CD4-positive, alpha-beta T cell (primary cell): ENCODE measurements at regions not wholly inside any gene's neighbourhood (a gene's known extent, or its start where the extent isn't known, plus 50 kb on each side); places are given as distances from the start of the nearest gene placed in this dataset.
"Not testable (repeated sequence)": the region's sequence is repeated elsewhere in the genome, so short reads cannot be mapped to it uniquely, and the experiment has no call there.

ENCODE experiments used
- ATAC-seq: fragments of 200-7000 bp; cut with Tn5 transposase; one replicate; pipeline ENCODE4 v1.10.0; 2022; ENCODE audit warnings: mild to moderate bottlenecking; ENCODE audit not compliant: poor library complexity
- CTCF ChIA-PET: fragments of 350-600 bp; sonication (Branson Sonifier 250); formaldehyde crosslinking; loops from one replicate; lab custom pipeline; 2021; ENCODE audit warnings: antibody characterized with exemption, inconsistent platforms; lab: Charles Lee
- POLR2A ChIA-PET: fragments of 350-600 bp; sonication (Branson Sonifier 250); formaldehyde crosslinking; loops from one replicate; lab custom pipeline; 2021; ENCODE audit warnings: antibody characterized with exemption, inconsistent platforms; lab: Charles Lee
- DNase-seq, 14 experiments: peaks; one replicate each; pipeline ENCODE4 v3.0.0-alpha.2; 2013 to 2020; ENCODE audit warnings: mixed read lengths in 2 of 14
- H3K27ac ChIP-seq, 2 donors: one replicate each; pipeline versions ENCODE4 v1.5.1 to v1.7.0; 2013; ENCODE audit warnings: low read length in 2 of 2, low read depth in 1 of 2, mild to moderate bottlenecking in 1 of 2
- H3K27me3 ChIP-seq, 2 experiments: 1 replicate in 1 of 2; 2 replicates in 1 of 2; pipeline versions ENCODE4 v1.6.1 to v1.7.0; 2013; ENCODE audit warnings: low read length in 2 of 2, control low read depth in 1 of 2, mild to moderate bottlenecking in 1 of 2, moderate library complexity in 1 of 2; ENCODE audit not compliant: insufficient read depth in 2 of 2, control insufficient read depth in 1 of 2
- H3K36me3 ChIP-seq: one replicate; pipeline ENCODE4 v1.6.1; 2013; ENCODE audit warnings: low read length, control low read depth; ENCODE audit not compliant: insufficient read depth
- H3K4me1 ChIP-seq: one replicate; pipeline ENCODE4 v1.6.1; 2013; ENCODE audit warnings: low read length, control low read depth; ENCODE audit not compliant: insufficient read depth
- H3K4me3 ChIP-seq: one replicate; pipeline ENCODE4 v1.5.1; 2013; ENCODE audit warnings: mild to moderate bottlenecking, low read length, moderate library complexity
- H3K9me3 ChIP-seq, 2 experiments: 1 replicate in 1 of 2; 2 replicates in 1 of 2; pipeline versions ENCODE4 v1.6.1 to v1.7.0; 2013; ENCODE audit warnings: low read length in 2 of 2, mild to moderate bottlenecking in 2 of 2, control low read depth in 1 of 2, moderate library complexity in 1 of 2; ENCODE audit not compliant: control insufficient read depth in 1 of 2, insufficient read depth in 1 of 2
- H3K27ac Mint-ChIP-seq: one replicate; pipeline ENCODE4 v1.8.0; 2020; ENCODE audit warnings: mixed read lengths
- H3K27me3 Mint-ChIP-seq: one replicate; pipeline ENCODE4 v1.8.0; 2021; ENCODE audit warnings: mixed read lengths
- H3K36me3 Mint-ChIP-seq: one replicate; pipeline ENCODE4 v1.8.0; 2021; ENCODE audit warnings: low read depth, mixed read lengths
- H3K4me1 Mint-ChIP-seq: one replicate; pipeline ENCODE4 v1.8.0; 2021; ENCODE audit warnings: low read depth, mixed read lengths
- H3K4me3 Mint-ChIP-seq: one replicate; pipeline ENCODE4 v1.8.0; 2020; ENCODE audit warnings: mild to moderate bottlenecking, mixed read lengths
- H3K9me3 Mint-ChIP-seq: one replicate; pipeline ENCODE4 v1.8.0; 2020; ENCODE audit warnings: mixed read lengths
- CTCF ChIP-seq: fragments of 200-600 bp; IDR thresholded peaks from one replicate; pipeline ENCODE4 v1.8.0; 2022; ENCODE audit warnings: antibody characterized with exemption, mild to moderate bottlenecking
- intact Hi-C, 2 experiments: fragments of 100-400 bp; cut with DNase I in 1 of 2; cut with micrococcal nuclease in 1 of 2; formaldehyde crosslinking; loops; one replicate each; pipeline versions ENCODE4 v1.15.1 to v1.9.0; 2023 to 2025; cut with DNase I, micrococcal nuclease

GRCh38 chr20:7798176-7798575, 142.1 kb downstream of the HAO1 start:
- H3K4me3 Mint-ChIP-seq = no peak overlapping the region

DNA sequence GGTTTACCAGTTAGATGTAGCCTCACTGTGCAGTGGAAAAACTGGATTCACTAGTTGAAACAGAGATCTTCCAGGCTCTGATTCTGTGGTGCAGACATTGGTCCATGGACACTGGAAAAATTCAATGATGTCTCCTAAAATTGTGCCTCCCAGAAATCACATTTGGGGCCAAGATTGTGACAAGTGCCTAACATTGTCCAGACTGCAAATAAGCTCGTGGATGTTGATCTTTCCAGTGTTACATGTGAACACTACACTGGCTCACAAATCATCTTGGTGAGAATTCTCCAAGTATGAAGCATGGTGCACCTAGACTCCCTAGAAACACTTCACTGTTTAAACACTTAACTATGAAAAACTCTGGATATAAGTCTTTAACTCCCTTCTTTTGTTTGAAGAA, 140.4 kb downstream of the HAO1 start:
- Histone ChIP-seq H3K27ac (no peak overlapping the region), H3K27me3 (no peaks in the 10 kb centered on the region), H3K9me3 (peaks cover 0 to 9% of the 10 kb centered on the region in 2 experiments), H3K4me3 (no peak overlapping the region), H3K36me3 (no peaks in the 10 kb centered on the region), H3K4me1 (no peaks in the 10 kb centered on the region)
- Mint-ChIP-seq H3K4me3 (no peak overlapping the region), H3K27me3 (peaks cover 10% of the 10 kb centered on the region), H3K27ac (no peak overlapping the region), H3K9me3 (peaks cover 10% of the 10 kb centered on the region), H3K4me1 (no peaks in the 10 kb centered on the region), H3K36me3 (no peaks in the 10 kb centered on the region)
- no peak for ATAC-seq
- POLR2A ChIA-PET = no interaction called here
- no peak for DNase-seq
- CTCF ChIA-PET = no interaction called here
- TF ChIP-seq CTCF = no peak
- intact Hi-C loops = no loop called here

More at GRCh38 chr20:7798176-7798575, 142.1 kb downstream of the HAO1 start:
- ATAC-seq = no peak
- DNase-seq = no peak
- Histone ChIP-seq H3K27me3 (no peaks in the 10 kb centered on the region), H3K9me3 (no peaks in the 10 kb centered on the region), H3K4me3 (no peak overlapping the region), H3K27ac (no peak overlapping the region), H3K36me3 (no peaks in the 10 kb centered on the region), H3K4me1 (no peaks in the 10 kb centered on the region)
- peaks cover 10% of the 10 kb centered on the region for H3K27me3 Mint-ChIP-seq
- CTCF ChIA-PET = no interaction called here
- no peak for TF ChIP-seq CTCF
- POLR2A ChIA-PET = no interaction called here
- no peaks in the 10 kb centered on the region for H3K36me3 Mint-ChIP-seq
- peaks cover 8% of the 10 kb centered on the region for H3K9me3 Mint-ChIP-seq
- no peak overlapping the region for H3K27ac Mint-ChIP-seq
- no peaks in the 10 kb centered on the region for H3K4me1 Mint-ChIP-seq
- intact Hi-C loops = no loop called here

GRCh38 chr20:7803411-7804151, 136.7 kb downstream of the HAO1 start:
- H3K4me1 Mint-ChIP-seq, H3K27me3 Mint-ChIP-seq, DNase-seq, H3K27me3 ChIP-seq, H3K4me3 Mint-ChIP-seq, ATAC-seq, H3K27ac Mint-ChIP-seq, CTCF ChIA-PET, intact Hi-C loops, POLR2A ChIA-PET, H3K4me3 ChIP-seq, H3K27ac ChIP-seq, H3K36me3 ChIP-seq, H3K36me3 Mint-ChIP-seq, H3K4me1 ChIP-seq: not testable (repeated sequence)
- H3K9me3 ChIP-seq = peaks cover 0 to 12% of the 10 kb centered on the region in 2 experiments
- peaks cover 13% of the 10 kb centered on the region for H3K9me3 Mint-ChIP-seq

- H3K36me3 Mint-ChIP-seq = no peaks in the 10 kb centered on the region
- H3K27ac Mint-ChIP-seq = no peak overlapping the region
- Histone ChIP-seq H3K4me1 (no peaks in the 10 kb centered on the region), H3K9me3 (peaks cover 0 to 12% of the 10 kb centered on the region in 2 experiments), H3K27me3 (no peaks in the 10 kb centered on the region), H3K36me3 (no peaks in the 10 kb centered on the region), H3K4me3 (no peak overlapping the region), H3K27ac (no peak overlapping the region)
- ATAC-seq = no peak
- TF ChIP-seq CTCF = no peak
- peaks cover 7% of the 10 kb centered on the region for H3K27me3 Mint-ChIP-seq
- intact Hi-C loops = no loop called here
- ChIA-PET POLR2A (no interaction called here), CTCF (interaction anchor here (1.7 kb wide), 1 partner anchor 23 kb away, joined by 3 read pairs; no protein-coding TSS in a partner anchor)
- no peak for DNase-seq
- no peak overlapping the region for H3K4me3 Mint-ChIP-seq
- H3K4me1 Mint-ChIP-seq = no peaks in the 10 kb centered on the region
- peaks cover 17% of the 10 kb centered on the region for H3K9me3 Mint-ChIP-seq
Observed at GRCh38 chr20:7806831-7807230, 133.4 kb downstream of the HAO1 start.
